Choroid plexus epithelial cell (primary cell): ENCODE measurements at regions not wholly inside any gene's neighbourhood (a gene's known extent, or its start where the extent isn't known, plus 50 kb on each side); places are given as distances from the start of the nearest gene placed in this dataset.

Experiments used
- DNase-seq: peaks from one replicate; pipeline ENCODE4 v3.0.0-alpha.2; 2010; ENCODE audit warnings: low read depth
- H3K4me3 ChIP-seq: 2 replicates; pipeline ENCODE4 v1.5.1; 2011; ENCODE audit warnings: low read depth, mild to moderate bottlenecking, control low read depth, low read length, moderate library complexity
- TF ChIP-seq, protein P1 (sequence below): conservative IDR thresholded peaks from 2 replicates; pipeline ENCODE4 v1.5.1; 2011; ENCODE audit warnings: low read depth, mild to moderate bottlenecking, control low read depth, inconsistent platforms, low read length, moderate library complexity

DNA sequence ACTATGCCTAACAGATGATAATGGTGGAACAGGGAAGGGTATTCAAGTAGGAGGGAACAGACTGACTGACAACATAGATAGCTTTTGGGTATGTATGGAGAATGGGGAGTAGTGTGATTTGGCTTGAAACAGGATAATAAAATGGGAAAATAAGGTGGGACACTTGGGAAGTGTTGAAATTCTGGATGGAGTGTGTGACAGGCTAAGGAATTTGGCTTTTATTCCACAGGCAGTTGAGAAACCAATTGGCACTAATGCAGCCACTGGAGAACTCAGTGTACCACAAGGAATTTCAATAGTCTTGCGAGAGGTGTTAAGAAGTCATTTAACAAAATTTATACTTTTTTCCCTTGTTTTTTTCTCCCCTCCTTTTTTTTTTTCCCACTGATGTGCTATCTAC is 153.5 kb upstream of the ELAVL2 start:
- TF ChIP-seq, protein P1, sequence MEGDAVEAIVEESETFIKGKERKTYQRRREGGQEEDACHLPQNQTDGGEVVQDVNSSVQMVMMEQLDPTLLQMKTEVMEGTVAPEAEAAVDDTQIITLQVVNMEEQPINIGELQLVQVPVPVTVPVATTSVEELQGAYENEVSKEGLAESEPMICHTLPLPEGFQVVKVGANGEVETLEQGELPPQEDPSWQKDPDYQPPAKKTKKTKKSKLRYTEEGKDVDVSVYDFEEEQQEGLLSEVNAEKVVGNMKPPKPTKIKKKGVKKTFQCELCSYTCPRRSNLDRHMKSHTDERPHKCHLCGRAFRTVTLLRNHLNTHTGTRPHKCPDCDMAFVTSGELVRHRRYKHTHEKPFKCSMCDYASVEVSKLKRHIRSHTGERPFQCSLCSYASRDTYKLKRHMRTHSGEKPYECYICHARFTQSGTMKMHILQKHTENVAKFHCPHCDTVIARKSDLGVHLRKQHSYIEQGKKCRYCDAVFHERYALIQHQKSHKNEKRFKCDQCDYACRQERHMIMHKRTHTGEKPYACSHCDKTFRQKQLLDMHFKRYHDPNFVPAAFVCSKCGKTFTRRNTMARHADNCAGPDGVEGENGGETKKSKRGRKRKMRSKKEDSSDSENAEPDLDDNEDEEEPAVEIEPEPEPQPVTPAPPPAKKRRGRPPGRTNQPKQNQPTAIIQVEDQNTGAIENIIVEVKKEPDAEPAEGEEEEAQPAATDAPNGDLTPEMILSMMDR: no peak
- no peak overlapping the region for H3K4me3 ChIP-seq
- no peak for DNase-seq

DNA sequence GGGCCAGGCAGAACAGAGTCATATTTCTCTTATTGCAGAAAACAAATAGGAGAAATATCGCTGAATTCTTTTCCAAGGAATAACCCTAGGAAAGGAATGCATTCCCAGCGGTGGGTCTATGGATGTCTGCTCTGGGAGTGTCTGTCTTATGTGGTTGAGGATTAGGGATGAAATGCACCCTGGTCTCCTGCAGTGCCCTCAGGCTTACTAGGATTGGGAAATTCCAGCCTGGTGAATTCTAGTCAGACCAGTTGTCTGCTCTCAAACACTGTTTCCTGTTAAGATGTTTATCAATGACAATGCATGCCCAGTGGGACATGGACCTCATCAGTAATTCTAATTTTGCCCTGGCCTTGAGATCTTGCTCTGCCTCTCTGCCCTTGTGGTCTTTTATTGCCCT is 136.1 kb upstream of the ELAVL2 start:
- no peak for DNase-seq
- no peak overlapping the region for H3K4me3 ChIP-seq
- TF ChIP-seq, protein P1: no peak

DNA sequence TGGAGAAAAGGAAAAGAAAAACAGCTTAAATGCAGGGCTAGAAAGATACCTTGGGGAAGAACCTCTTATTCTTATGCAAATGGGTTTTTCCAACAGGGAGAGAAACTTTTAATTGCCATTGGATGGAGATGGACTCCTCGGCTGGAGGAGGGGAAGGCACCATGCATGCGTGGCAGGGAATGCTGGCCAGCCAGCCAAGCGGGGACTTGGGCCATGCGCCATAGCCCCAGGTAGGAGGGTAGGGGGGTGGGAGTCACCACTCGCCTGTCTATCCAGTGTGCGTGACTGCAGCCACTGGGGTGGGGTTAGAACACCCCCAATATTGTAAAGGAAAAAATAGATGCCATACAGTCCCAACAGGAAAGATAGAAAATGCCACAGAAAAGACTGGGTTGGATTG is 119.9 kb upstream of the ELAVL2 start:
- DNase-seq: no peak
- TF ChIP-seq, protein P1: no peak
- H3K4me3 ChIP-seq: no peak overlapping the region

DNA sequence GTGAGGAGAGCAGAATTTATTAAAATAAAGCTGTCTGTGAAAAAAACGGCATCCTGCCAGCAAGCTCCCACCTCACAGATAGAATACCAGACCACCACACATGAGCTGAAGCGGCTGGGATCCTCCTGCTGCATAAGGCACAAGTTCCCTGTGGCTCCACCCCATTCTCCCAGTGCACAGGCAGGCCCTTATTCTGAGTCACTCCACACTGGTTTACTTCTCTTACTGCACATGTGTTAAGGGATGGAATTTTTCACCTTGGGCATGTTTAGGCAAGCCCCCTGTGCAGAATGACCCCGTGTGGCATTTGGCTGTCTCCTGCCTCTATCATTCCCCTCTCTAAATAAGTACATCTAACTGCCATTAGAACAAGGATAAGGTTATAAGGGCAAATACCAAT is 115.0 kb upstream of the ELAVL2 start:
- no peak for DNase-seq
- TF ChIP-seq, protein P1: no peak
- H3K4me3 ChIP-seq: no peak overlapping the region

DNA sequence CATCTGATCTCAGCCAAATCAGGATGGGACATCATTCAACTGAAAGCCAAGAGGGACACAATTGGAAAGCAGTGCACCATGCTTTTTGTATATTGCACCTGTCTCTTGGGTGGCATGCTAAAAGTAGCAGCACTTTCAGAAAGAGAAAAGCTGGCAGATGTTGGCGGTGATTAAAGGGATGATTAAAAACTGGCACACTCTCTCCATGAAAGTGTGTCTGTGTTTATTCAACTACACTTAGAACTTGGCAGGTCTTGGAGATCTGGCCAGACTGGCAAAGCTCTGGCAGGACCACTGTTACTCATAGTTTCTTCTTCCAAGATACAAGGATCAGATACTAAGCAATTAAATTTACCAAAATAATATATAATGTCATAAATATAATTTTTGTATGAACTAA is 112.9 kb upstream of the ELAVL2 start:
- no peak for DNase-seq
- TF ChIP-seq, protein P1: no peak
- H3K4me3 ChIP-seq: no peak overlapping the region

DNA sequence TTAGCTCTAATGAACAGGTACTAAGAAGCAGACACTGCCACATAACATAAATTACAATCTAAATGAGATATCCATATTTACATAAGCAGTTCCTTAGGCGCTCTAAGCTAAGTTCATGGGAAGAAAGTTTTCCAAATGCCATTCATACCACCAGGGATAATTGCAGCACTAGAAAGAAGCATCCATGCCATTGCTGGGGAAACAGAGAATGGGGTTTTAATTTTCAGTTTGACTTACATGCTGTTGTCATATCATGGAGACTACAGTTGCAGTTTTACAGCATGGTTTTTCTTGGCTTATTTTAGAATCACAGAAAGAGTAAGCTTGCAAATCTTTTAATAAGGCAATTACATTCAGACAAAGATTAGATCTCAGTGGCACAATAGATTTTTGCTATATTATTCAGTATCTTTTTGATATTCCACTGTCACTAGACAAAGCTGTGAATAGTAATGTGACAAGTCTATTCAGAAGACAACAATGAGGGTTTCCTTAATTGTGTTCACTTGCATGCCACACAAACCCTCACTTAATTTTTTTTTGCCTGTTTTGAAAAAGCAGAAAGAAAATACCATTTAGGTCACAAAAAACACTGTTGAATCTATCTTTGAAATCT is 108.4 kb upstream of the ELAVL2 start:
- no peak for DNase-seq
- TF ChIP-seq, protein P1: no peak
- no peak overlapping the region for H3K4me3 ChIP-seq

DNA sequence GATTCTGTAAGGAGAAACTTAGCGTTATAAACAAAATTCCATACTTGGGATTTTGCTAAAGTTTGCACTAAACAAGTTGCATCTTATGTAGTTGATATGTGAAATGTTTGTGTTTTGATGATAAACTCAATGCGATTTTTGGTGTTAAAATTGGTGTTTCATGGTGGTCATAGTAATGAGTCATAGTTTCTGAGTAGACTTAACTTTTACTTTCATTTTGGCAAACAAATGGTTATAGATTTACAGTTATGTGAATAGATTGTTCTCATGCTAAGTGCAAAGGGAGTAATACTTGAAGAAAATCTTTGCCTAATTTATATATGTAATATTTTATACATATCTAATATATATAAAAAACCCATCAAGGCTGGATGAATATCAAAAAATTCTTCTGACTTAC is 107.3 kb upstream of the ELAVL2 start:
- TF ChIP-seq, protein P1: no peak
- no peak overlapping the region for H3K4me3 ChIP-seq
- no peak for DNase-seq
